ENCODE measurements at regions not wholly inside any gene's neighbourhood (a gene's known extent, or its start where the extent isn't known, plus 50 kb on each side); places are given as distances from the start of the nearest gene placed in this dataset.

- TF ChIP-seq CTCF (IDR thresholded peaks at IDR 0.05; ENCODE audit: borderline replicate concordance, insufficient read depth, low read depth, low read length), result no peak
- no peak overlapping the region for H3K4me3 ChIP-seq (ENCODE audit: low read depth, low read length)
These were observed 192.5 kb upstream of the FOXD3 start for GRCh38 chr1:63129855-63130254.

- no peak for TF ChIP-seq CTCF (IDR thresholded peaks at IDR 0.05; ENCODE audit: borderline replicate concordance, insufficient read depth, low read depth, low read length)
- no peak overlapping the region for H3K4me3 ChIP-seq (ENCODE audit: low read depth, low read length)
These were observed 187.7 kb upstream of the FOXD3 start for GRCh38 chr1:63134501-63135173.

GRCh38 chr1:63135174-63135512 is 187.2 kb upstream of the FOXD3 start:
- no peak overlapping the region for H3K4me3 ChIP-seq (ENCODE audit: low read depth, low read length)
- no peak for TF ChIP-seq CTCF (IDR thresholded peaks at IDR 0.05; ENCODE audit: borderline replicate concordance, insufficient read depth, low read depth, low read length)

- no peak overlapping the region for H3K4me3 ChIP-seq (ENCODE audit: low read depth, low read length)
- TF ChIP-seq CTCF (IDR thresholded peaks at IDR 0.05; ENCODE audit: borderline replicate concordance, insufficient read depth, low read depth, low read length), result no peak
These were observed 186.6 kb upstream of the FOXD3 start for GRCh38 chr1:63135801-63136200.

GRCh38 chr1:63142001-63142400 is 180.4 kb upstream of the FOXD3 start:
- no peak overlapping the region for H3K4me3 ChIP-seq (ENCODE audit: low read depth, low read length)
- no peak for TF ChIP-seq CTCF (IDR thresholded peaks at IDR 0.05; ENCODE audit: borderline replicate concordance, insufficient read depth, low read depth, low read length)

- TF ChIP-seq CTCF (IDR thresholded peaks at IDR 0.05; ENCODE audit: borderline replicate concordance, insufficient read depth, low read depth, low read length), result no peak
- no peak overlapping the region for H3K4me3 ChIP-seq (ENCODE audit: low read depth, low read length)
These were observed 178.9 kb upstream of the FOXD3 start for GRCh38 chr1:63143482-63143881.

GRCh38 chr1:63147783-63148182 is 174.6 kb upstream of the FOXD3 start:
- no peak for TF ChIP-seq CTCF (IDR thresholded peaks at IDR 0.05; ENCODE audit: borderline replicate concordance, insufficient read depth, low read depth, low read length)
- no peak overlapping the region for H3K4me3 ChIP-seq (ENCODE audit: low read depth, low read length)

All from GM12875 (cell line).